ENCODE measurements at regions not wholly inside any gene's neighbourhood (a gene's known extent, or its start where the extent isn't known, plus 50 kb on each side); places are given as distances from the start of the nearest gene placed in this dataset.

DNA sequence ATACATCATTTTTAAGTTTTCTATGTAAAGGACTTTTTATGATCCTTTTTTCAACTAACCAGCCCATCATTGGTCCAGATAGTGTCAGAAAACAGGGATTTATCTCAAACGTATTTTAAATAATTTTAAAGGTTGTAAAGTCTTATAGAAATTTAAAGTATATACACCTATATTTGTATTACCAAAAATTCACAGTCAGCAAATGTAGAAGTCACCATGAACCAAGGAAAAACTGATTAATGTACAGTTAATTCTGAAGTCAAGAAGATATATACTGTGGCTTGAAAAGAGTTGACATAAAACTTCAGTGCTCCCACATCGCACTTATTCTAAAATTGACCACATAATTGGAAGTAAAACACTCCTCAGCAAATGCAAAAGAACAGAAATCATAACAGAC, 52.4 kb upstream of the MAP2 start:
- TF ChIP-seq ZFX (IDR thresholded peaks at IDR 0.05) = no peak
- no peak for TF ChIP-seq CTCF (conservative IDR thresholded peaks at IDR 0.05)
- H3K27ac ChIP-seq = no peak overlapping the region
